ENCODE measurements at regions not wholly inside any gene's neighbourhood (a gene's known extent, or its start where the extent isn't known, plus 50 kb on each side); places are given as distances from the start of the nearest gene placed in this dataset.

GRCh38 chr14:105929327-105930081 is 403.1 kb downstream of the TMEM121 start:
- Mint-ChIP-seq H3K27me3 (ENCODE audit: insufficient read depth) (peaks cover 2% of the 10 kb centered on the region; the same call in 1 of the 2 replicates), H3K27ac (no peak overlapping the region), H3K4me3 (no peak overlapping the region), H3K36me3 (ENCODE audit: low read depth) (no peaks in the 10 kb centered on the region), H3K4me1 (ENCODE audit: low read depth) (no peaks in the 10 kb centered on the region), H3K9me3 (peaks cover 35% of the 10 kb centered on the region)
- DNase-seq = no peak
- no peak for TF ChIP-seq CTCF (IDR thresholded peaks at IDR 0.05)

- TF ChIP-seq CTCF (IDR thresholded peaks at IDR 0.05) = no peak
Observed at GRCh38 chr14:105930572-105930971, 404.2 kb downstream of the TMEM121 start.

GRCh38 chr14:105931808-105932483 is 405.6 kb downstream of the TMEM121 start:
- no peak for TF ChIP-seq CTCF (IDR thresholded peaks at IDR 0.05)
- Mint-ChIP-seq H3K9me3 (peaks cover 30% of the 10 kb centered on the region), H3K27me3 (ENCODE audit: insufficient read depth) (peaks cover 2% of the 10 kb centered on the region; the same call in 1 of the 2 replicates), H3K4me1 (ENCODE audit: low read depth) (no peaks in the 10 kb centered on the region), H3K36me3 (ENCODE audit: low read depth) (no peaks in the 10 kb centered on the region), H3K4me3 (no peak overlapping the region), H3K27ac (no peak overlapping the region)
- no peak for DNase-seq

More at GRCh38 chr14:105930572-105930971, 404.2 kb downstream of the TMEM121 start:
- no peak overlapping the region for H3K27ac Mint-ChIP-seq
- H3K9me3 Mint-ChIP-seq = peaks cover 30% of the 10 kb centered on the region
- H3K4me3 Mint-ChIP-seq = no peak overlapping the region
- no peak for DNase-seq
- H3K4me1 Mint-ChIP-seq (ENCODE audit: low read depth) = no peaks in the 10 kb centered on the region
- H3K36me3 Mint-ChIP-seq (ENCODE audit: low read depth) = no peaks in the 10 kb centered on the region
- peaks cover 2% of the 10 kb centered on the region; the same call in 1 of the 2 replicates for H3K27me3 Mint-ChIP-seq (ENCODE audit: insufficient read depth)

- Mint-ChIP-seq H3K4me1 (ENCODE audit: low read depth) (no peaks in the 10 kb centered on the region), H3K27ac (no peak overlapping the region), H3K4me3 (no peak overlapping the region), H3K9me3 (peaks cover 25% of the 10 kb centered on the region), H3K27me3 (ENCODE audit: insufficient read depth) (peaks cover 2% of the 10 kb centered on the region; the same call in 1 of the 2 replicates), H3K36me3 (ENCODE audit: low read depth) (no peaks in the 10 kb centered on the region)
- no peak for TF ChIP-seq CTCF (IDR thresholded peaks at IDR 0.05)
- no peak for DNase-seq
Observed at GRCh38 chr14:105933238-105933637, 406.9 kb downstream of the TMEM121 start.

GRCh38 chr14:105935384-105935783 is 409.0 kb downstream of the TMEM121 start:
- Mint-ChIP-seq H3K4me3 (no peak overlapping the region), H3K9me3 (peaks cover 39% of the 10 kb centered on the region)

More at GRCh38 chr14:105935384-105935783, 409.0 kb downstream of the TMEM121 start:
- no peak for DNase-seq
- no peak for TF ChIP-seq CTCF (IDR thresholded peaks at IDR 0.05)
- Mint-ChIP-seq H3K27me3 (ENCODE audit: insufficient read depth) (peaks cover 2% of the 10 kb centered on the region; the same call in 1 of the 2 replicates), H3K27ac (no peak overlapping the region), H3K36me3 (ENCODE audit: low read depth) (no peaks in the 10 kb centered on the region), H3K4me1 (ENCODE audit: low read depth) (no peaks in the 10 kb centered on the region)
